Activated naive CD8-positive, alpha-beta T cell (primary cell): ENCODE measurements at regions not wholly inside any gene's neighbourhood (a gene's known extent, or its start where the extent isn't known, plus 50 kb on each side); places are given as distances from the start of the nearest gene placed in this dataset.

Experiments used
- H3K27ac Mint-ChIP-seq: one replicate; pipeline ENCODE4 v1.8.0; 2021; ENCODE audit warnings: mixed read lengths
- H3K27me3 Mint-ChIP-seq: one replicate; pipeline ENCODE4 v1.8.0; 2021; ENCODE audit warnings: mixed read lengths
- H3K36me3 Mint-ChIP-seq: one replicate; pipeline ENCODE4 v1.8.0; 2021; ENCODE audit warnings: mixed read lengths
- H3K4me1 Mint-ChIP-seq: one replicate; pipeline ENCODE4 v1.8.0; 2021; ENCODE audit warnings: low read depth, mixed read lengths
- H3K4me3 Mint-ChIP-seq: one replicate; pipeline ENCODE4 v1.8.0; 2021; ENCODE audit warnings: mild to moderate bottlenecking, mixed read lengths
- H3K9me3 Mint-ChIP-seq: one replicate; pipeline ENCODE4 v1.8.0; 2021; ENCODE audit warnings: low read depth, mixed read lengths

- Mint-ChIP-seq H3K9me3 (no peaks in the 10 kb centered on the region), H3K27me3 (peaks cover 28% of the 10 kb centered on the region), H3K4me3 (no peak overlapping the region), H3K27ac (no peak overlapping the region), H3K36me3 (no peaks in the 10 kb centered on the region), H3K4me1 (no peaks in the 10 kb centered on the region)
Measured at GRCh38 chr2:118216224-118216623, 128.0 kb downstream of the INSIG2 start.

DNA sequence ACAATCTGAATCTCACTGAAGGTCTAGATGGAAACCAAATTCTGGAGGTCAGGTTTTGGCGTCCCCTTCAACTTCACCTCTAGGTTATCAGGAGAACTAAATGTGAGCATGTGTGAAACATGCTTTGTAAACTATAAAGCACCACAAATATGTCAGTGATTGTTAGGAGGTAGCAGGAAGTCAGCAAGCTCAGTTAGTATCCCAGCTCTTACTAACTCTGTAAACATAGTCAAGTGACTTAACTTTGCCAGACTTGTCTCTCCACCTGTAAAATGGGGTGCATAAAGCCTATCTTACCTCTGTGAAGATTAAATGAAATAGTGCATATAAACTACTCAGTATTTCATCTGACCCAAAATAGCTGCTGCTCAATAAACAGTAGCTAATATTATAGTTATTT is 121.5 kb downstream of the INSIG2 start:
- Mint-ChIP-seq H3K27ac (no peak overlapping the region), H3K4me1 (no peaks in the 10 kb centered on the region), H3K36me3 (no peaks in the 10 kb centered on the region), H3K27me3 (peaks cover 37% of the 10 kb centered on the region), H3K9me3 (no peaks in the 10 kb centered on the region), H3K4me3 (no peak overlapping the region)

DNA sequence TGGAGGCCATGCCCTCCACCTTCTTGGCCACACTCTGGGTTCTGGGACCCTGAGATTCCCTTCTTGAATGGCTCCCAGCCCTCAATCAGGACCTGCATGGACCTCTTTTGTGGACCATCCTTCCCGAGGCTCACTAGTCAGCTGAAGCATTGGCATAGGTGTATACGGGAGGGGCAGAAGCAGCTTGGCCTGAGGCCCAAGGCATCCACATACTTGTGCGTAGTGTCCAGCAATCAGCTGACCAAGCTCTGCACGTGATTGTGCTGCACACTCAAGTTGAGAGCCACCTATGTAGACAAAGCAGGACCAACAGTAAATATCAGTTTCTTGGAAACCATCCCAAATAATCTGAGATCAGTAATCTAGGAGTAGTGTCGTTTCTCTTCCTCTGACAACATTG is 119.6 kb downstream of the INSIG2 start:
- H3K27me3 Mint-ChIP-seq: peaks cover 34% of the 10 kb centered on the region
- no peak overlapping the region for H3K27ac Mint-ChIP-seq
- no peak overlapping the region for H3K4me3 Mint-ChIP-seq
- H3K4me1 Mint-ChIP-seq: peaks cover 2% of the 10 kb centered on the region
- H3K36me3 Mint-ChIP-seq: no peaks in the 10 kb centered on the region
- no peaks in the 10 kb centered on the region for H3K9me3 Mint-ChIP-seq

GRCh38 chr2:118202707-118203303 is 114.5 kb downstream of the INSIG2 start:
- Mint-ChIP-seq H3K9me3 (no peaks in the 10 kb centered on the region), H3K36me3 (no peaks in the 10 kb centered on the region), H3K27ac (no peak overlapping the region), H3K27me3 (peaks cover 12% of the 10 kb centered on the region), H3K4me1 (peaks cover 2% of the 10 kb centered on the region), H3K4me3 (peak overlapping the region; percentile 56)

DNA sequence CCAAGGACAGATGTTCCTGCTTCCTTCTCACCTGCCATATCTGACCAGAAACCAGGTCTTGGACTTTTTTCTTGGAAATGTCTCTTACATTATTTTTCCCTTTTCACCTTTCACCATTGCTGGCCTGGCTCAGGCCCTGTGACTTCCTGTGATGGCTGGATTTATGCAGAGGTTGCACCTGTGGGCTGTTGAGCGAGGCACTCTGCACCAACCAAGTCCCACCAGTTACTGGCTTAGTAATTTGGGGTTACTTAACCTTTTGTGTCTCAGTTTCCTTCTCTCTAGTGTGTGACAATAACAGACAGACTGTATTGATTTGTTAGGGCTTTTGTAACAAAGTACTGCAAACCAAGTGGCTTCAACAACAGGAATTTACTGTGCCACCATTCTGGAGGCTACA is 110.0 kb downstream of the INSIG2 start:
- H3K4me1 Mint-ChIP-seq: peaks cover 2% of the 10 kb centered on the region
- H3K4me3 Mint-ChIP-seq: no peak overlapping the region
- H3K36me3 Mint-ChIP-seq: no peaks in the 10 kb centered on the region
- no peak overlapping the region for H3K27ac Mint-ChIP-seq
- H3K27me3 Mint-ChIP-seq: peaks cover 3% of the 10 kb centered on the region
- H3K9me3 Mint-ChIP-seq: no peaks in the 10 kb centered on the region

- Mint-ChIP-seq H3K27me3 (no peaks in the 10 kb centered on the region), H3K36me3 (no peaks in the 10 kb centered on the region), H3K4me3 (no peak overlapping the region), H3K4me1 (no peaks in the 10 kb centered on the region), H3K9me3 (no peaks in the 10 kb centered on the region), H3K27ac (no peak overlapping the region)
Measured at GRCh38 chr2:118197011-118197675, 108.9 kb downstream of the INSIG2 start.

GRCh38 chr2:118190474-118190873 is 102.2 kb downstream of the INSIG2 start:
- Mint-ChIP-seq H3K9me3 (no peaks in the 10 kb centered on the region), H3K36me3 (no peaks in the 10 kb centered on the region), H3K27me3 (no peaks in the 10 kb centered on the region), H3K27ac (no peak overlapping the region), H3K4me1 (peaks cover 14% of the 10 kb centered on the region), H3K4me3 (no peak overlapping the region)

- H3K36me3 Mint-ChIP-seq: no peaks in the 10 kb centered on the region
- H3K27ac Mint-ChIP-seq: peak overlapping the region; percentile 96
- peak overlapping the region; percentile 97 for H3K4me3 Mint-ChIP-seq
- peaks cover 19% of the 10 kb centered on the region for H3K4me1 Mint-ChIP-seq
- no peaks in the 10 kb centered on the region for H3K9me3 Mint-ChIP-seq
- no peaks in the 10 kb centered on the region for H3K27me3 Mint-ChIP-seq
Measured at GRCh38 chr2:118186858-118187254, 98.6 kb downstream of the INSIG2 start.

DNA sequence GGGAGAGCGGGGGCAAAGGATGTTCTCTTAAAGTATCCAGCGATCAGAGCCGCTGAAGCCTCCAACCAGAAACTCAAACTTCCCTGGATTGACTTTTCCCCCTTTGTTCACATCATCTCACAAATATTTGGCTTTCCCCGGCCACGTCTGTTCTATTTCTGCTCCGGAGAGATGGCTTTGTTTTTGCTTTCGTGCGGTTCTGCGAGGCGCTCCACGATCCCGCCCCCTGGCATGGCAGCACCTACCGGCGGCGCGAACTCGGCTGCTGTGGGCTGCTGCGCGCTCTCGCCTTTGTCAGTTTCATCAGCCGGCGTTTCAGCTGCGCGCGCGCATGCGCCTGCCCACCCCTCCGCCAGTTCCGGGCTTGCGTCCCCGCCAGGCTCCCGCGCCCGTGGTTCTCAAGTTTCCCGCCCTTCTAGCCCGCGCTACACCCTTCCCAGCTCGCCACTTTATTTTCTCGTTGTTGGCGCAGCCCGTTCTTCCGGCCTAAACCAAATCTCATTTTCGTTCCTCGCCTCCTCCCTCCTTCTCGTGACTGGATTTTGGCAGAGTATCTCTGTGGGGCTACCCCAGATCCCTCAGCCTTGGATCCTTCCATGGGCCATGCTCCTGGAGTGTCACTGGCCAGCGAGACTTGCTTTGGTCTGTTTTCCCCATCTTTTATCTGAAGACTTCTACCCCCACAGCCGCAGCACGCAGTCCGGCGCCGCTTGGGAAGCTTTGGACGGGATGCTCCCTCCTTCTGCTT is 98.0 kb downstream of the INSIG2 start:
- H3K36me3 Mint-ChIP-seq: no peaks in the 10 kb centered on the region
- H3K4me1 Mint-ChIP-seq: peaks cover 19% of the 10 kb centered on the region
- H3K4me3 Mint-ChIP-seq: peak overlapping the region; percentile 97
- no peaks in the 10 kb centered on the region for H3K27me3 Mint-ChIP-seq
- peak overlapping the region; percentile 96 for H3K27ac Mint-ChIP-seq
- H3K9me3 Mint-ChIP-seq: no peaks in the 10 kb centered on the region

GRCh38 chr2:118185210-118186109 is 97.2 kb downstream of the INSIG2 start:
- Mint-ChIP-seq H3K4me3 (peak overlapping the region; percentile 97), H3K4me1 (peaks cover 19% of the 10 kb centered on the region), H3K27me3 (no peaks in the 10 kb centered on the region), H3K9me3 (no peaks in the 10 kb centered on the region), H3K36me3 (no peaks in the 10 kb centered on the region), H3K27ac (peak overlapping the region; percentile 96)

- Mint-ChIP-seq H3K4me1 (peaks cover 19% of the 10 kb centered on the region), H3K27ac (no peak overlapping the region), H3K9me3 (no peaks in the 10 kb centered on the region), H3K4me3 (no peak overlapping the region), H3K27me3 (no peaks in the 10 kb centered on the region), H3K36me3 (no peaks in the 10 kb centered on the region)
Measured at GRCh38 chr2:118183381-118183780, 95.1 kb downstream of the INSIG2 start.

DNA sequence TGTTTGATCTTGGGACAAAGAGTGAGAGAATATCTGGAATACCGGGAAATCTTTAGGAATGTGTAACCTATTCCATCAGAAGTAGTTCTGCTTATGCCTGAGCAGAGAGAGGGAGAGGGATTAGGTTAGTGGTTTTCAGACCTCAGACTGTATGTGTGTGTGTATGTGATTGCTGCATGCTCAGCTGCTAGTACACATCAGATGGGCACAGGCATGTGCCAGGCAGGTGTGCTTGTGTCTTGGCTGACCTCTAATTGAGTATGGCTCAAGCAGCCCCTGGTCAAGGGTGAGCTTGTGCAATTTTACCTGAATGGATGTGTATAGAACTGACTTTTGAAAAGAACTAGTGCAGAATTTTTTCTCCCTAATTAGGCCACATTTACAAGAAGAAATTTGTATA is 91.2 kb downstream of the INSIG2 start:
- Mint-ChIP-seq H3K27ac (no peak overlapping the region), H3K9me3 (no peaks in the 10 kb centered on the region), H3K4me1 (no peaks in the 10 kb centered on the region), H3K4me3 (no peak overlapping the region), H3K36me3 (no peaks in the 10 kb centered on the region), H3K27me3 (peaks cover 3% of the 10 kb centered on the region)

DNA sequence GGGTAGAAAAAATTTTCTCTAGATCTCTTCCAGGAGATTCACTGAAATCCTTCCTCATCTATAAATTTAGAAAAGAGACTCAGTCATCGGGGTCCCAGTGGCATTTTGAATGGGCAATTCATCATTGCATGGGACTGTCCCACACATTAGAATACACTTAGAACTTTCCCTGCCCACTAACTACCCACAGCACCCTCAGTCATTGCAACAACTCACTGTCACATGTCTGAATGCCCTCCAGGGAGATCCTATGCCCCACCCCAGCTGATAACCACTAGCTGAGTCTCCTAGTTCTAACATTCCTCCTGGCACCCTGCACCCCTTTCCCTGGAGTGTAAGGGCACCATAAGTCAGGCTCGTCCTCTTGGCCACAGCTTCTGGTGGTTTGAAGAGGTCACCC is 89.6 kb downstream of the INSIG2 start:
- no peaks in the 10 kb centered on the region for H3K36me3 Mint-ChIP-seq
- no peak overlapping the region for H3K27ac Mint-ChIP-seq
- H3K9me3 Mint-ChIP-seq: no peaks in the 10 kb centered on the region
- H3K27me3 Mint-ChIP-seq: peaks cover 3% of the 10 kb centered on the region
- no peak overlapping the region for H3K4me3 Mint-ChIP-seq
- H3K4me1 Mint-ChIP-seq: no peaks in the 10 kb centered on the region

- H3K9me3 Mint-ChIP-seq: no peaks in the 10 kb centered on the region
- H3K27ac Mint-ChIP-seq: no peak overlapping the region
Measured at GRCh38 chr2:118177318-118177717, 89.0 kb downstream of the INSIG2 start.

GRCh38 chr2:118176601-118177000 is 88.3 kb downstream of the INSIG2 start:
- Mint-ChIP-seq H3K27me3 (peaks cover 3% of the 10 kb centered on the region), H3K4me3 (no peak overlapping the region), H3K27ac (no peak overlapping the region), H3K36me3 (no peaks in the 10 kb centered on the region), H3K9me3 (no peaks in the 10 kb centered on the region), H3K4me1 (no peaks in the 10 kb centered on the region)

More at GRCh38 chr2:118177318-118177717, 89.0 kb downstream of the INSIG2 start:
- H3K36me3 Mint-ChIP-seq: no peaks in the 10 kb centered on the region
- peaks cover 3% of the 10 kb centered on the region for H3K27me3 Mint-ChIP-seq
- H3K4me1 Mint-ChIP-seq: no peaks in the 10 kb centered on the region
- no peak overlapping the region for H3K4me3 Mint-ChIP-seq
